GM06990 (cell line): ENCODE measurements at regions not wholly inside any gene's neighbourhood (a gene's known extent, or its start where the extent isn't known, plus 50 kb on each side); places are given as distances from the start of the nearest gene placed in this dataset.

ENCODE experiments used
- DNase-seq: peaks from one replicate; pipeline ENCODE4 v3.0.0-alpha.2; 2011; ENCODE audit not compliant: insufficient read length; ENCODE audit errors: extremely low read depth
- H3K27me3 ChIP-seq: replicated peaks from 2 replicates; pipeline ENCODE4 v1.6.0; 2011; ENCODE audit warnings: low read length; ENCODE audit not compliant: control insufficient read depth, insufficient read depth
- H3K36me3 ChIP-seq: 2 replicates; pipeline ENCODE4 v1.5.1; 2011; ENCODE audit warnings: low read length; ENCODE audit not compliant: control insufficient read depth, insufficient read depth
- H3K4me3 ChIP-seq: replicated peaks from 2 replicates; pipeline ENCODE4 v1.5.1; 2011; ENCODE audit warnings: low read depth, mild to moderate bottlenecking, control low read depth, low read length
- CTCF ChIP-seq: IDR thresholded peaks from 2 replicates; pipeline ENCODE4 v1.5.1; 2011; ENCODE audit warnings: low read length, control low read depth, mild to moderate bottlenecking, inconsistent platforms; ENCODE audit not compliant: insufficient read depth, poor library complexity, severe bottlenecking

- no peak overlapping the region for H3K4me3 ChIP-seq
- no peak for TF ChIP-seq CTCF
- DNase-seq = no peak
- no peaks in the 10 kb centered on the region for H3K27me3 ChIP-seq
- H3K36me3 ChIP-seq = no peaks in the 10 kb centered on the region
Observed at GRCh38 chr20:59530782-59531181, 73.6 kb upstream of the PHACTR3 start.

DNA sequence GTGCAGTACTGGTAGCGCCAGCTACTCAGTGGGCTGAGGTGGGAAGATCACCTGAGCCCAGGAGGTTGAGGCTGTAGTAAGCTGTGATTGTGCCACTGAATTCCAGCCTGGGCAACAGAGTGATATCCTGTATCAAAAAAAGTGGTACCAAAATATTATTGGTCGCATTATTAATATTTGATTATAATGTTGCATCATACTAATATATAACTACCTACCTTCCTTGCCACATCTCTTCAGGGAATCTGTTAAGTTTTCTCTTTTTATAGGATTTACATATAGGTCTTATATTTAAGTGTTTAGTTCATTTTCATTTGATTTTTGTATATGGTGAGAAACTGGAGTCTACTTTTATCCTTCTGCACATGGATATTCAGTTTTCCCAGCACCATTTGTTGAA is 66.3 kb upstream of the PHACTR3 start:
- TF ChIP-seq CTCF = no peak
- no peaks in the 10 kb centered on the region for H3K36me3 ChIP-seq
- H3K4me3 ChIP-seq = no peak overlapping the region

GRCh38 chr20:59547596-59547995 is 56.7 kb upstream of the PHACTR3 start:
- Histone ChIP-seq H3K36me3 (no peaks in the 10 kb centered on the region), H3K27me3 (no peaks in the 10 kb centered on the region), H3K4me3 (no peak overlapping the region)
- no peak for DNase-seq
- TF ChIP-seq CTCF = no peak

More for the DNA sequence above, 66.3 kb upstream of the PHACTR3 start:
- no peaks in the 10 kb centered on the region for H3K27me3 ChIP-seq
- no peak for DNase-seq
